GM12878 (cell line): ENCODE measurements at regions not wholly inside any gene's neighbourhood (a gene's known extent, or its start where the extent isn't known, plus 50 kb on each side); places are given as distances from the start of the nearest gene placed in this dataset.

Experiments
- ATAC-seq: fragments of 200-7000 bp; cut with Tn5 transposase; 3 replicates; pipeline ENCODE4 v1.9.1; 2020; ENCODE audit warnings: mild to moderate bottlenecking, moderate library complexity
- BruUV-seq: library from RNA; stranded (reverse); fragments of 400-500 nt; replicated peaks from 2 replicates; lab custom pipeline; 2021; lab: Mats Ljungman, UMichigan
- CTCF ChIA-PET: fragments of 300-600 bp; sonication (Branson Sonifier 250); formaldehyde crosslinking; extraction: SDS; loops from one replicate; lab custom pipeline; 2021; ENCODE audit warnings: inconsistent platforms; lab: Yijun Ruan, JAX
- POLR2A ChIA-PET: fragments of 350-600 bp; formaldehyde crosslinking; extraction: SDS; loops from one replicate; lab custom pipeline; 2021; ENCODE audit warnings: inconsistent platforms; lab: Charles Lee
- RAD21 ChIA-PET: fragments of 300-600 bp; sonication (Branson Sonifier 250); formaldehyde crosslinking; loops from one replicate; lab custom pipeline; 2023; ENCODE audit warnings: antibody characterized with exemption; ENCODE audit not compliant: unreplicated experiment; lab: Charles Lee
- SMC1A ChIA-PET: fragments of 300-600 bp; sonication (Branson Sonifier 250); formaldehyde crosslinking; loops from one replicate; lab custom pipeline; 2023; ENCODE audit not compliant: unreplicated experiment, uncharacterized antibody; lab: Charles Lee
- DNase-seq: peaks from one replicate; pipeline ENCODE4 v3.0.0-alpha.2; 2011; ENCODE audit warnings: low read depth, low spot score
- FAIRE-seq: peaks from 3 replicates; lab custom pipeline; 2011; peaks lifted over from hg19 to GRCh38; lab: Jason Lieb, UNC
- H2AFZ ChIP-seq: 2 replicates; pipeline ENCODE4 v1.6.0; 2011; ENCODE audit warnings: low read depth, low read length, control low read depth; ENCODE audit not compliant: control insufficient read depth
- H3K27ac ChIP-seq: 2 replicates; pipeline ENCODE4 v1.5.1; 2011; ENCODE audit warnings: control low read depth; ENCODE audit not compliant: control insufficient read depth, insufficient read depth
- H3K27me3 ChIP-seq, 2 experiments: replicated peaks in 1 of 2; 2 replicates each; pipeline versions ENCODE4 v1.6.0 to v1.6.1; 2011; ENCODE audit warnings: low read length in 1 of 2; ENCODE audit not compliant: control insufficient read depth in 2 of 2, insufficient read depth in 2 of 2
- H3K36me3 ChIP-seq, 2 experiments: 2 replicates each; pipeline ENCODE4 v1.5.1; 2011; ENCODE audit warnings: low read length in 1 of 2; ENCODE audit not compliant: control insufficient read depth in 2 of 2, insufficient read depth in 2 of 2
- H3K4me1 ChIP-seq: 2 replicates; pipeline ENCODE4 v1.6.1; 2011; ENCODE audit warnings: mild to moderate bottlenecking, low read length, moderate library complexity, mixed read lengths; ENCODE audit not compliant: control insufficient read depth, insufficient read depth
- H3K4me2 ChIP-seq: 2 replicates; pipeline ENCODE4 v1.6.0; 2011; ENCODE audit warnings: control low read depth; ENCODE audit not compliant: control insufficient read depth, insufficient read depth
- H3K4me3 ChIP-seq: fragments of 200-600 bp; sonication (generic); 2 replicates; pipeline ENCODE4 v1.5.1; 2016
- H3K79me2 ChIP-seq: 2 replicates; pipeline ENCODE4 v1.6.0; 2011; ENCODE audit warnings: low read length; ENCODE audit not compliant: control insufficient read depth, insufficient read depth
- H3K9ac ChIP-seq: 2 replicates; pipeline ENCODE4 v1.8.0; 2011; ENCODE audit warnings: low read length, control low read depth, mixed read lengths; ENCODE audit not compliant: control insufficient read depth, insufficient read depth
- H3K9me3 ChIP-seq: replicated peaks from 3 replicates; pipeline ENCODE4 v1.5.1; 2011; ENCODE audit warnings: mild to moderate bottlenecking, low read length; ENCODE audit not compliant: control insufficient read depth, insufficient read depth
- H4K20me1 ChIP-seq: 2 replicates; pipeline ENCODE4 v1.6.0; 2011; ENCODE audit not compliant: control insufficient read depth, insufficient read depth
- CBX3 ChIP-seq: fragments of 200-600 bp; sonication (generic); IDR thresholded peaks from 2 replicates; pipeline ENCODE4 v1.6.1; 2016; ENCODE audit warnings: low read depth, borderline replicate concordance
- CHD2 ChIP-seq: IDR thresholded peaks from 2 replicates; pipeline ENCODE4 v1.6.1; 2011; ENCODE audit warnings: low read depth, low read length, improper control_type of control experiment, borderline replicate concordance
- MXI1 ChIP-seq: fragments of 150-350 bp; IDR thresholded peaks from 2 replicates; pipeline ENCODE4 v1.6.1; 2011; ENCODE audit warnings: low read depth, mild to moderate bottlenecking, inconsistent platforms, low read length, improper control_type of control experiment
- NFYB ChIP-seq: IDR thresholded peaks from 2 replicates; pipeline ENCODE4 v1.6.1; 2011; ENCODE audit warnings: low read depth, mild to moderate bottlenecking, low read length, improper control_type of control experiment, moderate library complexity; ENCODE audit not compliant: insufficient read depth
- RBBP5 ChIP-seq: fragments of 200-600 bp; sonication (generic); conservative IDR thresholded peaks from 2 replicates; pipeline ENCODE4 v1.6.1; 2016
- RELA ChIP-seq: fragments of 450-650 bp; IDR thresholded peaks from 2 replicates; pipeline ENCODE4 v1.8.0; 2014; ENCODE audit warnings: borderline replicate concordance; ENCODE audit not compliant: partially characterized antibody
- RFX5 ChIP-seq: IDR thresholded peaks from 2 replicates; pipeline ENCODE4 v1.6.1; 2011; ENCODE audit warnings: low read depth, low read length, improper control_type of control experiment
- RUNX3 ChIP-seq: IDR thresholded peaks from 2 replicates; pipeline ENCODE4 v1.6.1; 2012; ENCODE audit warnings: low read length, inconsistent platforms
- SIX5 ChIP-seq: IDR thresholded peaks from 2 replicates; pipeline ENCODE4 v1.6.1; 2011; ENCODE audit warnings: mild to moderate bottlenecking, low read depth, low read length, moderate library complexity; ENCODE audit not compliant: severe bottlenecking
- SMC3 ChIP-seq: IDR thresholded peaks from 2 replicates; pipeline ENCODE4 v1.6.1; 2011; ENCODE audit warnings: low read length, improper control_type of control experiment, borderline replicate concordance
- STAT3 ChIP-seq: IDR thresholded peaks from 2 replicates; pipeline ENCODE4 v1.6.1; 2011; ENCODE audit warnings: low read depth, low read length, improper control_type of control experiment
- TBL1XR1 ChIP-seq: IDR thresholded peaks from 2 replicates; pipeline ENCODE4 v1.6.1; 2012; ENCODE audit warnings: low read depth, low read length, improper control_type of control experiment
- ZBTB33 ChIP-seq: fragments of 450-650 bp; IDR thresholded peaks from 2 replicates; pipeline ENCODE4 v1.6.1; 2017; ENCODE audit warnings: mild to moderate bottlenecking
- ZNF384 ChIP-seq: IDR thresholded peaks from 2 replicates; pipeline ENCODE4 v1.6.1; 2012; ENCODE audit warnings: low read depth, mild to moderate bottlenecking, low read length, improper control_type of control experiment, borderline replicate concordance
- WGBS: methylation state at CpG from one replicate; pipeline ENCODE4 v1.1.6; 2016; ENCODE audit warnings: low lambda C conversion rate; ENCODE audit not compliant: insufficient replicate concordance, insufficient coverage; ENCODE audit errors: missing lambda C conversion rate; 5-methylcytosine and 5-hydroxymethylcytosine counted together
- in situ Hi-C: fragments of 300-500 bp; cut with MboI; formaldehyde crosslinking; loops from 9 replicates; pipeline ENCODE4 v1.14.3; 2018; ENCODE audit warnings: mixed read lengths
- intact Hi-C: fragments of 100-400 bp; cut with micrococcal nuclease; formaldehyde crosslinking; loops from one replicate; pipeline ENCODE4 v1.14.2; 2022; ENCODE audit not compliant: unreplicated experiment
- TF ChIP-seq, protein P1 (sequence below): IDR thresholded peaks from 2 replicates; pipeline ENCODE4 v1.6.1; 2011; ENCODE audit warnings: borderline replicate concordance, low read depth, mild to moderate bottlenecking, moderate library complexity, low read length; ENCODE audit not compliant: insufficient read depth, poor library complexity, severe bottlenecking

DNA sequence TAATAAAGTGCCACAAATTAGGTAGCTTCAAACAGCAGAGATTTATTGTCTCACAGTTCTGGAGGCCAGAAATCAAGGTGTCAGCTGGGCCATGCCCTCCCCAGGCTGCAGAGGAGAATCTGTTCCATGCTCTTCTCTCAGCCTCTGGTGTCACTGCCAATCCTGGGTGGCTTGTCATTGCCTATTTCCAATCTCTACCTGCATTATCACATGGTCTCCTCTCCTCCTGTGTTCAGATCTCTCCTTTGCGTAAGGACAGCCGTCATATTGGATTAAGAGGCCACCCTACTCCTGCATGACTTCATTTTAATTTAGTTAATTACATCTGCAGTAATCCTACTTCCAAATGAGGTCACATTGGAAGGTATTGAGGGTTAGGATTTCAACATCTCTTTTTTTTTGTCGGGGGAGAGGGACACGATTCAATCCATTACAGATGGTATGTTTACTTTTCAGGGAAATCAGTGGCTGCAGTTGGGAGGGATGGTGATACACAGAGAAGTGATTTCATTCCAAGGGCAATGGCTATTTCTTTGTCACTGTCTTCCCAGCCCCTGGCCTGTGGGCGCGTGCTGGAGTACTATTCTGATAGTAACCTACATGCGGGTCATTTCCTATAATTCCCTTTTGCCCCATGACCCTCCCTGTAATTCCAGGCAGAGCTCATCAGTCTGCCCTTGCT, 169.4 kb downstream of the MINAR1 start:
- Histone ChIP-seq H3K4me1 (no peaks in the 10 kb centered on the region), H3K9me3 (no peaks in the 10 kb centered on the region), H3K4me3 (no peak overlapping the region), H3K36me3 (no peaks in the 10 kb centered on the region), H3K9ac (no peak overlapping the region), H3K27ac (no peak overlapping the region), H3K4me2 (no peak overlapping the region), H4K20me1 (no peaks in the 10 kb centered on the region), H2AFZ (no peak overlapping the region), H3K27me3 (no peaks in the 10 kb centered on the region; a peak in 2 of 4 replicates), H3K79me2 (no peaks in the 10 kb centered on the region)
- WGBS = 24% methylated on average over 7 of the region's 7 CpGs
- in situ Hi-C loops (no loop called here), intact Hi-C loops (no loop called here)
- TF ChIP-seq NFYB = no peak
- TF ChIP-seq SIX5 = no peak
- TF ChIP-seq TBL1XR1 = no peak
- TF ChIP-seq MXI1 = no peak
- TF ChIP-seq STAT3 = no peak
- ChIA-PET SMC1A (no interaction called here), POLR2A (no interaction called here), RAD21 (no interaction called here), CTCF (no interaction called here)
- FAIRE-seq = no peak
- no peak for ATAC-seq
- no TSS peak for BruUV-seq
- DNase-seq = no peak

DNA sequence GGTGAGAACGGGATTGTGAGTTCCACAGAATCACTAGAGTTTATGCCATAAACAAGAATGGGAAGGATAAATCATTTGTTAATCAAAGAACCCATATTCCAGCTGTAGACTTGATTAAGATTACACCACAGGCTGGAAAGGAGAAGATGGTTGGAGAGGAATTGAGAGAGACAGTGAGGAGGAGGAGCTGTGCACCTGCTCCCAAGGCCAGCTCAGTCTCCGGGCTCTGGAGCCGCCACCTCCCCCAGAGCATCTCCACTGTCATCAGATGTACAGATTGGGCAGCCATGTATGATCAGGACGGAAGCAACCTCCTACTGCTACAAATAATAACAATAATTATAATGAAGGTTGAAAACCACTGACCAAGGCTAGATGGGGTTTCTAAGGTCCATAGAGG, 170.0 kb downstream of the MINAR1 start:
- SMC1A ChIA-PET = no interaction called here
- DNase-seq = no peak
- no peaks in the 10 kb centered on the region for H4K20me1 ChIP-seq
- no peak overlapping the region for H3K27ac ChIP-seq
- no peak overlapping the region for H3K4me2 ChIP-seq
- BruUV-seq = no TSS peak
- no peak overlapping the region for H3K9ac ChIP-seq
- intact Hi-C loops (no loop called here), in situ Hi-C loops (no loop called here)
- CTCF ChIA-PET = no interaction called here
- H3K4me3 ChIP-seq = no peak overlapping the region
- H2AFZ ChIP-seq = no peak overlapping the region
- WGBS = 64% methylated on average over 4 of the region's 4 CpGs
- no peaks in the 10 kb centered on the region for H3K4me1 ChIP-seq
- no peaks in the 10 kb centered on the region for H3K79me2 ChIP-seq
- RAD21 ChIA-PET = no interaction called here
- no peak for ATAC-seq
- FAIRE-seq = no peak
- no peaks in the 10 kb centered on the region; a peak in 3 of 4 replicates for H3K27me3 ChIP-seq
- TF ChIP-seq RBBP5 (no peak), RFX5 (no peak), SMC3 (no peak), ZBTB33 (no peak), RELA (no peak), CHD2 (no peak), RUNX3 (no peak), CBX3 (no peak), ZNF384 (no peak)
- TF ChIP-seq, protein P1, sequence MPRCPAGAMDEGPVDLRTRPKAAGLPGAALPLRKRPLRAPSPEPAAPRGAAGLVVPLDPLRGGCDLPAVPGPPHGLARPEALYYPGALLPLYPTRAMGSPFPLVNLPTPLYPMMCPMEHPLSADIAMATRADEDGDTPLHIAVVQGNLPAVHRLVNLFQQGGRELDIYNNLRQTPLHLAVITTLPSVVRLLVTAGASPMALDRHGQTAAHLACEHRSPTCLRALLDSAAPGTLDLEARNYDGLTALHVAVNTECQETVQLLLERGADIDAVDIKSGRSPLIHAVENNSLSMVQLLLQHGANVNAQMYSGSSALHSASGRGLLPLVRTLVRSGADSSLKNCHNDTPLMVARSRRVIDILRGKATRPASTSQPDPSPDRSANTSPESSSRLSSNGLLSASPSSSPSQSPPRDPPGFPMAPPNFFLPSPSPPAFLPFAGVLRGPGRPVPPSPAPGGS = no peak
- TF ChIP-seq, all 136 proteins: peak for 0
- Histone ChIP-seq H3K36me3 (no peaks in the 10 kb centered on the region), H3K9me3 (no peaks in the 10 kb centered on the region)
- POLR2A ChIA-PET = no interaction called here
